CD4-positive, alpha-beta T cell (primary cell): ENCODE measurements at regions not wholly inside any gene's neighbourhood (a gene's known extent, or its start where the extent isn't known, plus 50 kb on each side); places are given as distances from the start of the nearest gene placed in this dataset.

Experiments used
- ATAC-seq: fragments of 200-7000 bp; cut with Tn5 transposase; one replicate; pipeline ENCODE4 v1.10.0; 2022; ENCODE audit warnings: mild to moderate bottlenecking; ENCODE audit not compliant: poor library complexity
- CTCF ChIA-PET: fragments of 350-600 bp; sonication (Branson Sonifier 250); formaldehyde crosslinking; loops from one replicate; lab custom pipeline; 2021; ENCODE audit warnings: antibody characterized with exemption, inconsistent platforms; lab: Charles Lee
- POLR2A ChIA-PET: fragments of 350-600 bp; sonication (Branson Sonifier 250); formaldehyde crosslinking; loops from one replicate; lab custom pipeline; 2021; ENCODE audit warnings: antibody characterized with exemption, inconsistent platforms; lab: Charles Lee
- DNase-seq, 14 experiments: peaks; one replicate each; pipeline ENCODE4 v3.0.0-alpha.2; 2013 to 2020; ENCODE audit warnings: mixed read lengths in 2 of 14
- H3K27ac ChIP-seq, 2 donors: one replicate each; pipeline versions ENCODE4 v1.5.1 to v1.7.0; 2013; ENCODE audit warnings: low read length in 2 of 2, low read depth in 1 of 2, mild to moderate bottlenecking in 1 of 2
- H3K27me3 ChIP-seq, 2 experiments: 1 replicate in 1 of 2; 2 replicates in 1 of 2; pipeline versions ENCODE4 v1.6.1 to v1.7.0; 2013; ENCODE audit warnings: low read length in 2 of 2, control low read depth in 1 of 2, mild to moderate bottlenecking in 1 of 2, moderate library complexity in 1 of 2; ENCODE audit not compliant: insufficient read depth in 2 of 2, control insufficient read depth in 1 of 2
- H3K36me3 ChIP-seq: one replicate; pipeline ENCODE4 v1.6.1; 2013; ENCODE audit warnings: low read length, control low read depth; ENCODE audit not compliant: insufficient read depth
- H3K4me1 ChIP-seq: one replicate; pipeline ENCODE4 v1.6.1; 2013; ENCODE audit warnings: low read length, control low read depth; ENCODE audit not compliant: insufficient read depth
- H3K4me3 ChIP-seq: one replicate; pipeline ENCODE4 v1.5.1; 2013; ENCODE audit warnings: mild to moderate bottlenecking, low read length, moderate library complexity
- H3K9me3 ChIP-seq, 2 experiments: 1 replicate in 1 of 2; 2 replicates in 1 of 2; pipeline versions ENCODE4 v1.6.1 to v1.7.0; 2013; ENCODE audit warnings: low read length in 2 of 2, mild to moderate bottlenecking in 2 of 2, control low read depth in 1 of 2, moderate library complexity in 1 of 2; ENCODE audit not compliant: control insufficient read depth in 1 of 2, insufficient read depth in 1 of 2
- H3K27ac Mint-ChIP-seq: one replicate; pipeline ENCODE4 v1.8.0; 2020; ENCODE audit warnings: mixed read lengths
- H3K27me3 Mint-ChIP-seq: one replicate; pipeline ENCODE4 v1.8.0; 2021; ENCODE audit warnings: mixed read lengths
- H3K36me3 Mint-ChIP-seq: one replicate; pipeline ENCODE4 v1.8.0; 2021; ENCODE audit warnings: low read depth, mixed read lengths
- H3K4me1 Mint-ChIP-seq: one replicate; pipeline ENCODE4 v1.8.0; 2021; ENCODE audit warnings: low read depth, mixed read lengths
- H3K4me3 Mint-ChIP-seq: one replicate; pipeline ENCODE4 v1.8.0; 2020; ENCODE audit warnings: mild to moderate bottlenecking, mixed read lengths
- H3K9me3 Mint-ChIP-seq: one replicate; pipeline ENCODE4 v1.8.0; 2020; ENCODE audit warnings: mixed read lengths
- CTCF ChIP-seq: fragments of 200-600 bp; IDR thresholded peaks from one replicate; pipeline ENCODE4 v1.8.0; 2022; ENCODE audit warnings: antibody characterized with exemption, mild to moderate bottlenecking
- intact Hi-C, 2 experiments: fragments of 100-400 bp; cut with DNase I in 1 of 2; cut with micrococcal nuclease in 1 of 2; formaldehyde crosslinking; loops; one replicate each; pipeline versions ENCODE4 v1.15.1 to v1.9.0; 2023 to 2025; cut with DNase I, micrococcal nuclease

DNA sequence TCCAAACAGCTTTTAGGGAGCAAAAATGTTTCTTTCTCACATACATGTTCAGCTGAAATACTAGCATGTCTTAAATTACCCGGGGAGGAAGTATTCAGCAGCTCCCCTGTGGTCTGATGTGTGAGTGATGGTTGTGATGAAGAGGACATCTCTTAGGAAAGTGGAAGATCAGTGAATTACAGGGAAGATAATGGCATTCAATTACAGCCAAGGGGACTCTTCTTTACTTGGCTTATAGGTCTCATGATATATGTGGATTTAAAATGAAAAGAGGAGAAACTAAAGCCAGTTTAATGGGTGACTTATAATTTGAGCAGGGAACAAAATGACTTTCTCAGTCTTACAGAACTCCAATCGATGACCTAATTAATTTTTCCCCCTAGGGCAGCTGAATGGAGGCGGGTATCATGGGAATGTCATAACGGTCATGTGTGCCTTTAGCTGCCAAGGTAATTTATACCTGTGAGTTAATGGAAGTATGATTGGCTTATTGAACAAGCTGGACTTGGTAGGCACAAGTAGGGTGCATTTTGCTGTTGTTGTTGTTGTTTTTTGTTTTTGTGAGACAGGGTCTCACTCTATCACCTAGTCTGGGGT lies 198.8 kb downstream of the HIPK3 start:
- ChIA-PET POLR2A (no interaction called here), CTCF (no interaction called here)
- Mint-ChIP-seq H3K36me3 (no peaks in the 10 kb centered on the region), H3K4me1 (no peaks in the 10 kb centered on the region), H3K4me3 (no peak overlapping the region), H3K27me3 (peaks cover 22% of the 10 kb centered on the region), H3K9me3 (no peaks in the 10 kb centered on the region), H3K27ac (no peak overlapping the region)
- Histone ChIP-seq H3K27me3 (peaks cover 4 to 5% of the 10 kb centered on the region in 2 experiments), H3K4me3 (no peak overlapping the region), H3K36me3 (no peaks in the 10 kb centered on the region), H3K9me3 (no peaks in the 10 kb centered on the region), H3K27ac (no peak overlapping the region), H3K4me1 (no peaks in the 10 kb centered on the region)
- no peak for DNase-seq
- ATAC-seq, result no peak
- no peak for TF ChIP-seq CTCF
- intact Hi-C loops, result no loop called here

DNA sequence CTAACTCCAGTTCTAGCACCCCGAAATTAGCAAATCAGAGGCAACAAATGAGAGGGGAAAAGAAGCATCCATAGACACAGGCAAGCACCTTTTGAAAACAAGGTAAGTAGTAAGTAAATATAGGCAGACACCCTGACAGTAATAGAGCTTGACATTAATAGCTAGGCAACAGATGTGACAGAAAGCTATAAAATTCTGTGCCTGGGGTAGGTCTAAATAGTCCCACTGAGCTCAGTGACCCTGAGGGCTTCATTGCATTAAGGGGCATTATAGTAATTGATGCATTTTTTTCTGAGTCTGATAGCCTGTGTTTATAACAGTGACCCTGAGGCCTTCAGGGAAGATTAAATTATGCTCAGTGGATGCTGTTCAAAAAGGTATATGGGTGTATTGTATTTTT lies 197.1 kb downstream of the HIPK3 start:
- Mint-ChIP-seq H3K27me3 (peaks cover 32% of the 10 kb centered on the region), H3K9me3 (no peaks in the 10 kb centered on the region), H3K36me3 (no peaks in the 10 kb centered on the region), H3K4me1 (no peaks in the 10 kb centered on the region), H3K4me3 (no peak overlapping the region), H3K27ac (no peak overlapping the region)
- ATAC-seq (no peak), DNase-seq (no peak)
- ChIA-PET POLR2A (no interaction called here), CTCF (no interaction called here)
- Histone ChIP-seq H3K9me3 (no peaks in the 10 kb centered on the region), H3K36me3 (no peaks in the 10 kb centered on the region), H3K4me1 (no peaks in the 10 kb centered on the region), H3K4me3 (no peak overlapping the region), H3K27me3 (peaks cover 5 to 6% of the 10 kb centered on the region in 2 experiments), H3K27ac (no peak overlapping the region)
- intact Hi-C loops, result no loop called here
- no peak for TF ChIP-seq CTCF

- Mint-ChIP-seq H3K4me1 (no peaks in the 10 kb centered on the region), H3K27ac (no peak overlapping the region), H3K27me3 (peaks cover 33% of the 10 kb centered on the region), H3K36me3 (no peaks in the 10 kb centered on the region), H3K9me3 (no peaks in the 10 kb centered on the region), H3K4me3 (no peak overlapping the region)
- CTCF ChIA-PET, result no interaction called here
- DNase-seq, result no peak
- H3K9me3 ChIP-seq, result no peaks in the 10 kb centered on the region
- no peak for TF ChIP-seq CTCF
- no peak overlapping the region for H3K4me3 ChIP-seq
- POLR2A ChIA-PET, result no interaction called here
- H3K36me3 ChIP-seq, result no peaks in the 10 kb centered on the region
- H3K27ac ChIP-seq, result no peak overlapping the region
- ATAC-seq, result no peak
- intact Hi-C loops, result no loop called here
- no peaks in the 10 kb centered on the region for H3K4me1 ChIP-seq
- H3K27me3 ChIP-seq, result peaks cover 0 to 6% of the 10 kb centered on the region in 2 experiments
These were observed 195.8 kb downstream of the HIPK3 start for GRCh38 chr11:33452836-33453624.
